ENCODE measurements at regions not wholly inside any gene's neighbourhood (a gene's known extent, or its start where the extent isn't known, plus 50 kb on each side); places are given as distances from the start of the nearest gene placed in this dataset.

DNA sequence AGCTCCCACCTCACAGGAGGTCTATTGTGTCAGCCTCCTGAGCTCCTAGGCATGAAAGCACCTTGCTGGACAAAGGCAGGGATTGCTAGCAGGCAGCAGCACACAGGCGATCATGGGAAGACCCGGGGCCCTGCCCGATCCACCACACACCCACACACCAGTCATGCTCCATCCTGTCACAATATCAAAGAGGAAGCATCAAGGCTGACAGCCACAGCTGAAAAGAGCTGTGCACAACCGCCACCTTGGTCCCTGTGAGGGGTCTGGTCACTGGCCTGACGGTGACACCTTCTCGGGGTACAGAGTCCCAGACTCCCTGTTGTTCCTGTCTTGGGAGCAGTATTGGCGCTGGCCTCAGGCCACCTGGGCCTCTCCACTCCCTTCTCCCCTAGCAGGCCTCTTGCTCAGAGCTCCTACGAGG lies 89.7 kb upstream of the RET start:
- Histone ChIP-seq H3K9me3 (no peaks in the 10 kb centered on the region), H3K27me3 (no peaks in the 10 kb centered on the region), H3K4me3 (no peak overlapping the region), H3K4me1 (no peaks in the 10 kb centered on the region), H3K27ac (no peak overlapping the region), H3K36me3 (no peaks in the 10 kb centered on the region)
- 86% methylated on average over 8 of the region's 8 CpGs for WGBS
- no peak for TF ChIP-seq POLR2AphosphoS5 (IDR thresholded peaks at IDR 0.05)
- TF ChIP-seq POLR2A (IDR thresholded peaks at IDR 0.05) = no peak
- peak in 1 of 2 donors; percentile 58 for DNase-seq (ENCODE audit: low spot score in 2 of 2)

DNA sequence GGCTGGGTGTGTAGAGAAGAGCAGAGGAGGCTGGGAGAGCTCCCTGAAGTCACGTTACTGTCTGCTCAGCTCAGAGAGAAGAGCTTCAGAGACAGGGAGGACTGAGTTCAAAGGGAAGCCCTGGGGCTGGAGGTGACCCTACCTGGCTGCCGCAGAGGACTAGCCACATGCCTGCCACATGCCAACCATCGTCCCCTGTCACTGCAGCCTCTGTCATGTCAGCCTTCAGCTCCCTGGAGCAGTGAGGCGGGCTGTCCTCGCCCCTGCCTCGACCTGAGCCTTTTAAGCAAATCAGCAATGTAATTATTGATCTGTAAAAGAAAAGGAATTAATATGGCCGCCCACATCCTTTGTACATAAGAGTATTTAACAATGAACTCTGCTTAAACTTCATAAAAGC lies 89.3 kb upstream of the RET start:
- TF ChIP-seq EP300 (IDR thresholded peaks at IDR 0.05) (no peak), CTCF (IDR thresholded peaks at IDR 0.05) (no peak), POLR2A (IDR thresholded peaks at IDR 0.05) (no peak), POLR2AphosphoS5 (IDR thresholded peaks at IDR 0.05) (no peak)
- no peaks in the 10 kb centered on the region for H3K9me3 ChIP-seq
- no peak overlapping the region for H3K4me3 ChIP-seq
- peak in 1 of 2 donors; percentile 57 for DNase-seq (ENCODE audit: low spot score in 2 of 2)
- H3K36me3 ChIP-seq = no peaks in the 10 kb centered on the region
- WGBS = 87% methylated on average over 7 of the region's 7 CpGs
- no peaks in the 10 kb centered on the region for H3K27me3 ChIP-seq
- H3K4me1 ChIP-seq = no peaks in the 10 kb centered on the region
- no peak overlapping the region for H3K27ac ChIP-seq

- DNase-seq (ENCODE audit: low spot score in 2 of 2) = no peak
- H3K9me3 ChIP-seq = no peaks in the 10 kb centered on the region
- 91% methylated on average over 6 of the region's 7 CpGs for WGBS
- TF ChIP-seq EP300 (IDR thresholded peaks at IDR 0.05) = no peak
- no peak for TF ChIP-seq POLR2A (IDR thresholded peaks at IDR 0.05)
- TF ChIP-seq CTCF (IDR thresholded peaks at IDR 0.05) = no peak
- no peak for TF ChIP-seq POLR2AphosphoS5 (IDR thresholded peaks at IDR 0.05)
- no peaks in the 10 kb centered on the region for H3K4me1 ChIP-seq
- no peaks in the 10 kb centered on the region for H3K36me3 ChIP-seq
- no peak overlapping the region for H3K27ac ChIP-seq
- H3K27me3 ChIP-seq = no peaks in the 10 kb centered on the region
- H3K4me3 ChIP-seq = no peak overlapping the region
Observed at GRCh38 chr10:42988069-42988468, 88.8 kb upstream of the RET start.

DNA sequence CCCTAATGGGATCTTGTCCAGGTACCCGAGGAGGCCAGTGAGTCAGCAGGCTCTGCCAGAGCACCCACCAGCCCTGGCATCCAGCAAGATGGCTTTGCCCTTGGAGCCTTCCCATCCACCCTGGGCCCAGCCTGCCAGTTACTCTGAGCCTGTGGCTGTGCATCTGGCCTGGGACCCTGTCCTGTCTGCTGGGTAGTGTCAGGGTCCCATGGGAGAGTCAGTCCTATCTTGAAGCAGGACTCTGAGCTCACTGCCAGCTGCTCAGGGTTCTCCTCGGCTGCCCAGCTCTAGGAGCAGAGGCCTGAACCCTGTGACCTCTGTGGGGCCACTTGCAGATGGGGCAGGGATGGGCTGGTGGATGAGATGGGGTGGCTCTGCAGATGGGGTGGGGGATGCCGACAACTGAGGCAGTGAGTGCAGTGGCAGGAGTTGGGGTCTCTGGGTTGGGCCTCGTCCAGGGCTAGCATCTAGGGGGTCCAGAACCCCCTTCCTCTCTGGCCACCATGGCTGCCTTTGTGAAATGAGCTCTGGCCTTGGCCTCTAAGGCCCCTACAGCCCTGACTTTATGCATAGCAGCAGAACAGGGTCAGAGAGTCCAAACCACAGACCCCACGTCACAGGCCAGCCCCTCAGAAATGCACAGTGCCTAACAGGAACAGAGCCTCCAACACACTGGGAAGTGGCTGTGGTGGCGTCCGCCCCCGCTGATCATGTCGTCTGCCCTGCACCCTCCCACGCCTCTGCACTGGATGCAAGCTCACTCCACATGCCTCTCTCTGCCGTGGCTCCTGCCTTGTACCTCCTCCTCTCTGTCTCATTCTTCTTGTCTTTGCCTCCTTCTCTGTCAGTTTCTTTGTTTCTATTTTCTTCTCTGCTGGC lies 88.1 kb upstream of the RET start:
- no peak for TF ChIP-seq POLR2AphosphoS5 (IDR thresholded peaks at IDR 0.05)
- no peak for TF ChIP-seq POLR2A (IDR thresholded peaks at IDR 0.05)
- TF ChIP-seq CTCF (IDR thresholded peaks at IDR 0.05) = no peak
- no peak for TF ChIP-seq EP300 (IDR thresholded peaks at IDR 0.05)
- no peaks in the 10 kb centered on the region for H3K27me3 ChIP-seq
- H3K36me3 ChIP-seq = no peaks in the 10 kb centered on the region
- H3K4me3 ChIP-seq = no peak overlapping the region
- H3K4me1 ChIP-seq = no peaks in the 10 kb centered on the region
- 69% methylated on average over 9 of the region's 11 CpGs for WGBS
- peak in 1 of 2 donors; percentile 69 for DNase-seq (ENCODE audit: low spot score in 2 of 2)
- H3K9me3 ChIP-seq = no peaks in the 10 kb centered on the region
- no peak overlapping the region for H3K27ac ChIP-seq

- Histone ChIP-seq H3K4me1 (no peaks in the 10 kb centered on the region), H3K4me3 (no peak overlapping the region), H3K27me3 (no peaks in the 10 kb centered on the region), H3K9me3 (no peaks in the 10 kb centered on the region), H3K36me3 (no peaks in the 10 kb centered on the region), H3K27ac (no peak overlapping the region)
- 91% methylated on average over 2 of the region's 2 CpGs for WGBS
- DNase-seq (ENCODE audit: low spot score in 2 of 2) = peak in 1 of 2 donors; percentile 72
- TF ChIP-seq POLR2AphosphoS5 (IDR thresholded peaks at IDR 0.05) = no peak
- TF ChIP-seq POLR2A (IDR thresholded peaks at IDR 0.05) = no peak
- no peak for TF ChIP-seq EP300 (IDR thresholded peaks at IDR 0.05)
- TF ChIP-seq CTCF (IDR thresholded peaks at IDR 0.05) = no peak
Observed at GRCh38 chr10:42989481-42989921, 87.4 kb upstream of the RET start.

All from suprapubic skin (tissue), 4 donors.